ENCODE measurements at regions not wholly inside any gene's neighbourhood (a gene's known extent, or its start where the extent isn't known, plus 50 kb on each side); places are given as distances from the start of the nearest gene placed in this dataset.

- Histone ChIP-seq H2AFZ (ENCODE audit: low read depth, low read length) (no peak overlapping the region), H3K4me1 (ENCODE audit: low read length) (peaks cover 10% of the 10 kb centered on the region), H3K9me3 (ENCODE audit: insufficient read depth, low read length) (no peaks in the 10 kb centered on the region), H3K27ac (ENCODE audit: low read length) (no peak overlapping the region), H3K36me3 (replicated peaks; ENCODE audit: low read depth, low read length) (no peaks in the 10 kb centered on the region), H3K79me2 (ENCODE audit: low read length) (no peaks in the 10 kb centered on the region), H3K4me3 (ENCODE audit: low read length) (no peak overlapping the region), H3K4me2 (ENCODE audit: low read length) (no peak overlapping the region), H4K20me1 (ENCODE audit: insufficient read depth, low read length) (no peaks in the 10 kb centered on the region), H3K9ac (ENCODE audit: low read length) (no peak overlapping the region), H3K27me3 (ENCODE audit: low read depth, low read length) (no peaks in the 10 kb centered on the region)
- TF ChIP-seq CTCF (IDR thresholded peaks at IDR 0.05; ENCODE audit: low read depth, low read length) (no peak), EZH2phosphoT487 (IDR thresholded peaks at IDR 0.05; ENCODE audit: low read depth) (no peak)
Measured at GRCh38 chr12:47026291-47026690, 53.1 kb upstream of the PCED1B start.
